AG10803 (cell line): ENCODE measurements at regions not wholly inside any gene's neighbourhood (a gene's known extent, or its start where the extent isn't known, plus 50 kb on each side); places are given as distances from the start of the nearest gene placed in this dataset.

Source experiments
- DNase-seq: peaks from one replicate; pipeline ENCODE4 v3.0.0; 2010; ENCODE audit warnings: low read depth
- H3K4me3 ChIP-seq: 2 replicates; pipeline ENCODE4 v1.5.1; 2011; ENCODE audit warnings: mild to moderate bottlenecking, low read length, control low read depth
- TF ChIP-seq, protein P1 (sequence below): conservative IDR thresholded peaks from 2 replicates; pipeline ENCODE4 v1.5.1; 2011; ENCODE audit warnings: mild to moderate bottlenecking, low read length, control low read depth, inconsistent platforms

DNA sequence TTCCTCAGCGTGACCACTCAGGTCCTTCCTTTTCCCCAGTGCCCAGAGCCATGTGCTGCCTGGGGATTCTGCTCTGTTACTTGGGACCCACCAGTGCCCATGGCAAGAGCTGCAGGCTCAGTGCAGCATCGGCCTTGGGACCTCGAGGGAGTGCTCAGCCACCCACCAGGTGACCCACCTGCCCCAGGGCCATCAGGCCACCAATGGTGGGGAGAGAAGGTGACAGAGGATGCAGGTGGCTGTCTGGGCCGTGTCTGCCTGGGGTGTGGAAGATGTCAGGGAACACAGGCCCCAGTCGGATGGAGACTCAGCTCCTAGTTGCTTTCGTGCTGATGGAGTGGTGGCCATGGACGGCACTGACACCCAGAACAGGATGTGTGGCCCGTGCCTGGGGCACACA is 104.7 kb upstream of the FAM20C start:
- DNase-seq = no peak
- TF ChIP-seq, protein P1, sequence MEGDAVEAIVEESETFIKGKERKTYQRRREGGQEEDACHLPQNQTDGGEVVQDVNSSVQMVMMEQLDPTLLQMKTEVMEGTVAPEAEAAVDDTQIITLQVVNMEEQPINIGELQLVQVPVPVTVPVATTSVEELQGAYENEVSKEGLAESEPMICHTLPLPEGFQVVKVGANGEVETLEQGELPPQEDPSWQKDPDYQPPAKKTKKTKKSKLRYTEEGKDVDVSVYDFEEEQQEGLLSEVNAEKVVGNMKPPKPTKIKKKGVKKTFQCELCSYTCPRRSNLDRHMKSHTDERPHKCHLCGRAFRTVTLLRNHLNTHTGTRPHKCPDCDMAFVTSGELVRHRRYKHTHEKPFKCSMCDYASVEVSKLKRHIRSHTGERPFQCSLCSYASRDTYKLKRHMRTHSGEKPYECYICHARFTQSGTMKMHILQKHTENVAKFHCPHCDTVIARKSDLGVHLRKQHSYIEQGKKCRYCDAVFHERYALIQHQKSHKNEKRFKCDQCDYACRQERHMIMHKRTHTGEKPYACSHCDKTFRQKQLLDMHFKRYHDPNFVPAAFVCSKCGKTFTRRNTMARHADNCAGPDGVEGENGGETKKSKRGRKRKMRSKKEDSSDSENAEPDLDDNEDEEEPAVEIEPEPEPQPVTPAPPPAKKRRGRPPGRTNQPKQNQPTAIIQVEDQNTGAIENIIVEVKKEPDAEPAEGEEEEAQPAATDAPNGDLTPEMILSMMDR = no peak
- H3K4me3 ChIP-seq = no peak overlapping the region

DNA sequence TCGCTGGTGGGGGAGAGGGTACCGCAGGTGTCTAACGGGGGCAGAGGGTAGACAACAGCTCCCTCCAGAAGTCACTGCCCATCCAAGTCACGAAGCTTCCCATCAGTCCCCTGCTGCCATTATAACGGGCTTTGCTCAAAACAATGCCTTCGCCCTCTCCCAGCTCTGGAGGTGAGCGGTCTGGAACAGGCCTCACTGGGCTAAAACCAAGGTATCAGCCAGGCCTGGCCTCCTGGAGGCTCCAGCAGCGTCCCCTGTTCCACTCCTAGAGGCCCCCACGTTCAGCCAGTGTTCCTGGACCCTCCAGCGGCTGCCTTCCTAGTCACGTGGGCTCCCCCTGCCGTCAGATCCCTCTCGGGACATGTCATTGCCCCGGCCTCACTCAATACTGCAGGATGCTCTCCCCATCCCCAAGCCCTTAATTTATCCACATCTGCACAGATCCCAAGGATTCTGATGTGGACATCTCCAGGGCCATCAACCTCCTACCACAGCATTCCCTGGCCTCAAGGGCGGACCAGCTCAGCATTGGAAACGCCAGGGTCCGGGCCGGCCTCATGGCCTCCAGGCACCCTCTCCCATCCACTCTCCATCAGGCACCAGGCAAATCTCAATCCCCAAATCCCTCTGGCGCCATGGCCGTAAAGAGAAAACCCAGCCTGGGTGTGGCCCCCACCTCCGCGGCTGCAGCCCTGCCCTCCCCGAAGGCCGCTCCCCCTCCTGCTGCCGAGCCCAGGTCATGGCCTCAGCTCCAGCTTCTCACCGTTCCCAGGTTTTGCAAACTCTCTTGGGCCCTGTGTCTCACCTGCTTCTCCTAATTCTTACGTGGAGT is 104.1 kb upstream of the FAM20C start:
- TF ChIP-seq, protein P1 = 0 out of 2 replicates have a peak, but pooled peaks have one; percentile 4
- no peak overlapping the region for H3K4me3 ChIP-seq
- DNase-seq = no peak

DNA sequence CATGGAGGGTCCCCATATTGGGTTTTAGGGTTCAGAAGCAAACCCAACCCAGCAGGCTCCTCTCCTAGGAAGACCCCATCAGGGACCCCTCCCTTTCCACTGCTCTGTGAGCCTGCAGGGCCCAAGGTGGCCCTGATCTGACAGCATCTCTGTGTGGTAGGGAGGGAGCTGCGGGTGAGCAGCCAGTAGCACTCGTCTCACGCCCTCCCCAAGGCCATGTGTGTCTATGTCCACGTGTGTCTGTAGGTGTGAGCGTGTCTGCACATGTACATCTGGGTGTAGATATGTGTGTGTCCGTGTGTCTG is 103.5 kb upstream of the FAM20C start:
- TF ChIP-seq, protein P1 = no peak
- H3K4me3 ChIP-seq = no peak overlapping the region
- DNase-seq = no peak

DNA sequence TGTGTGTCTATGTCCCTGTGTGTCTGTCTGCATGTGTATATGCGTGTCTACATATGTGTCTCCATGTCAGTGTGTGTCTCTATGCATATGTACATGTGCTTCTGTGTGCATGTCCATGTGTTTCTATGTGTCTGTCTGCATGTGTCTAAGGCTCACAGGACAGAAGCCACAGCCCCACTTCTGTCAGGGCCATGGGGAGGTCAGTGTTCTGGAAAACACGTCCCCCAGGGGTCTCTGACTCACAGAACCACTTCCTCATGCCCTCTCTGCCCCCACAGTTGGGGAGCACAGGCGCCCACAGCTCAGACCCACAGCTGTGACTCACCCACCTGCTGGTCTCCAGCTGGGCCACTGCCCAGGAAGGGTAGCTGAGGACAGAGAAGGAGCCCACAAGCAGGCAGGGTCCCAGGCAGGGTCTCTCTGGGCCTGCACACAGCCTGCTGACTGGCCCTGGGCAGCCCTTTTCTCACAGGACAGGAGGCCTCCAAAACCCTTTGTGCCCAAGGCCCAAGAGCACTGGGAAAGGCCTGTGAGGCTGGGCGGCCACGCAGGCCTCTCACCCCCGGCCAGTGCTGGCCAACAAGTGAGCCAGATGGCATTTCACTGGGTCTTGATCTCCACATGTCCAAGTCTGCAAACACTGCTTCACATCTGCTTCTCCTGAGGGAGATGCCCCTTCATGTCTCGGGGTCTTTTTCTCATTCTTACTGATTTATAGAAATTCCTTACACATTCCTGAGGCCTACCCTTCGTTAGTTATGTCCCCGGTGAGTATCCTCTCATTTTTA is 102.9 kb upstream of the FAM20C start:
- peak; percentile 93 for DNase-seq
- H3K4me3 ChIP-seq = no peak overlapping the region
- TF ChIP-seq, protein P1 = no peak

DNA sequence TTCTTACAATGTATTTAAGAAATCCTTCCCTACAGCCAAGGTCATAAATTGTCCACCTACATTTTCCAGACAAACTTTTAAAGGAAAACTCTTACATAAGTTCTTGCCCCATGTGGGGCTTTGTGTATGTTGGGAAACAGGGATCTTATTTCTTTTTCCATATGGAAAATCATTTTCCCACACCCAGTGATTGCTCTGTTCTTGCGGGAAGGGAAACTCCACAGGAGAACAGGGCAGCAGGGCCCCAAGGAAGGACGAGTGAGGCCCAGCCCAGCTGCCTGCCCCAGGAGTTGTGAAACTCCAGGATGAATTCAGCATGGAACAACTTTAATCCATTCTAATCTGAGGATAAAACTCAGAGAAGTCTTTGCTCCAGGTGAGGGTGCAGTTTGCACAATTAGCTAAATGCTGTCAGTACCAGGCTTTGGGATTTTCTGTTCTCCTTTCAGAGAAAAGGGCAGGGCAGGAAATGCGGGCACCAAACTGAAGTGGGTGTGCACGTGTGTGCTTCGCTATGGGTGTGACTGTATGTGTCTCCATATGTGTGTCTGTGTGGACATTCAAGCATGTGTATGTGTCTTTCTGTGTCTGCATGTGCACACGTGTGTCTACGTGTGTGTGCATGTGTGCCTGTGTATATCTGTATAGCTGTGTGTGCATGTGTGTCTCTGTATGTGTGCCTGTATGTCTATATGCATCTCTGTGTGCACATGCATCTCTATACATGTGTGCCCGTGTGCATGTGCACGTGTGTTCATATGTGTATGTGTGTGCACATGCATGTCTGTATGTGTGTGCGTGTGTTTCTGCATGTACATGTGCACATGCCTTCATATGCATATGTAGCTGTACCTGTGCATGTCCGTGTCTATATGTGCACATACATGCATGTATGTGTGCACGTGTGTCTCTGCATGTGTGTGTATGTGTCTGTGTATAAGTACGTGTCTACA is 102.0 kb upstream of the FAM20C start:
- TF ChIP-seq, protein P1 = no peak
- peak; percentile 81 for DNase-seq
- H3K4me3 ChIP-seq = peak overlapping the region; percentile 16

DNA sequence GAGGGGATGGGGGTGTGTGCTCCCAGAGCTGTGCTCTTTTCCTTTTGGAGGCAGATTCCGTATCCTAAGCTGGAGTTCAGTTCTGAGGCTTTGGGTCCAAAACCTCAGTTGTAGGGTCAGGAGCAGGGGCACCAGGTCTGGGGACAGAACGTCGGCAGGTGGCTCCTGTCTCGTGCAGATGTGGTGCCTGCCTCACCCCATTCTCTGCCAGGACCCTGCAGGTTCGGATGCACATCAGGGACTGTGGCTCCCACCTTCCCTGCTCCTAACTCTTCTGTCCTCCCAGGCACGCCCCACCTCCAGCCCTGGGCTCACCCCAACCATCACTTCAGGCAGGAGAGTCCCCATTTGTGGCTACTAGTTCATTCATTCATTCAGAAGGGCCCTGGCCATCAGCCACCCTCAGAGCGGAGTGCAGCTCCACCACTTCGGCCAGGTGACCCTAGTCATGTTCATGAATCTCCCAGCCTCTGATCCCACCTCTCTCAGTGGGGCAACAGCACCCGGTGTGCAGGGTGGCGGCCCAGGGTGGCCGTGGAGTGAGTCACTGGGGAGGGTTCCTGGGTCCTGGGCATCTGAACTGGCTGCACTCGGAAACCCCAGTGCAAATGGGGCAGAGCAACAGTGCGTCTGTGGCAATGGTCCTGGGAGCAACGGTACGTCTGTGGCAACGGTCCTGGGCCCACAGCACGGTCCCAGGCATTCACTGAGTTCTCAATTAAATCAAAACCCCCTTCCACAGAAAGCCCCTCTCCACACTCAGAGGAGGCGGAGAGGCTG is 100.8 kb upstream of the FAM20C start:
- no peak for DNase-seq
- TF ChIP-seq, protein P1 = no peak
- no peak overlapping the region for H3K4me3 ChIP-seq
